ENCODE measurements at regions not wholly inside any gene's neighbourhood (a gene's known extent, or its start where the extent isn't known, plus 50 kb on each side); places are given as distances from the start of the nearest gene placed in this dataset.

DNA sequence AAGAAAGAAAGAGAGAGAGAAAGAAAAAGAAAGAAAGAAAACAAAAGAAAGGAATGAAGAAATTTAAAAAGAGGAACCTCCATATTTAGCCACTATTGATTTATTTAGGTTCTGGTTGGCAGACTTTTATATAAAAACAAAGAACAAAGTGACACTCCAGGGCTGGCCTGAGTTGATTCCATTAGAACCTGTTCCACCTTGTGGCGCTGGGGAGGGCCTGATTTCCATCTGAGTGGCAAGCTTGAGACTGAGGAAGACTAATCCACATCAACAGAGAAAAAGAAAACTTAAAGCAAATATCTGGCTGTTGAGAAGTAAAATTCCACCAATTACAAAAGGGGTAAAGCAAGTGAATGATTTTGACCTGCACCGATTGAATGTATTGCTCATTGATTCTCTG, 345.3 kb downstream of the EN1 start:
- Histone ChIP-seq H3K4me3 (ENCODE audit: low read length) (no peak overlapping the region), H3K4me1 (ENCODE audit: insufficient read depth, low read length) (no peaks in the 10 kb centered on the region), H3K27me3 (ENCODE audit: insufficient read depth, low read length) (no peaks in the 10 kb centered on the region), H3K9me3 (ENCODE audit: low read depth, low read length) (no peaks in the 10 kb centered on the region)

DNA sequence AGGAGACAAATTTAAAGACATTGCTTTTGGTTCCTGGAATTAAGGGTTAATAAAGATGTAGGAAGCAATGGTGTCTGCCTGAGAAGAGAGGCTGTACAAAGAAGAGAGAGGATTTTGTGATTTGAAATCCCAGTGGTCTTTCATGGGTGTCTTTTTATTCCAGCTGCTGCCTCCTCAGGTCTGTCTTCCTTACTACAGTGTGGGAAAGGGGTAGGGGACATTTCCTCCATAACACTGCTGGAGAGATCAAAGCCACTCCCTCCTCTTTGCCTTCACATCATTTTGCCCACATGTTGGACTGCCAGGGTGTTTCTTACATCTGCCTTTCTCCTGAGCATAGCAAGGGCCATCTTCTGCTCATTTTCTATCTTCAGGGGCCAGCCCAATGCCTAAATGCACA, 348.5 kb downstream of the EN1 start:
- H3K27me3 ChIP-seq (ENCODE audit: insufficient read depth, low read length) = no peaks in the 10 kb centered on the region
- H3K9me3 ChIP-seq (ENCODE audit: low read depth, low read length) = no peaks in the 10 kb centered on the region
- no peaks in the 10 kb centered on the region for H3K4me1 ChIP-seq (ENCODE audit: insufficient read depth, low read length)
- no peak overlapping the region for H3K4me3 ChIP-seq (ENCODE audit: low read length)

DNA sequence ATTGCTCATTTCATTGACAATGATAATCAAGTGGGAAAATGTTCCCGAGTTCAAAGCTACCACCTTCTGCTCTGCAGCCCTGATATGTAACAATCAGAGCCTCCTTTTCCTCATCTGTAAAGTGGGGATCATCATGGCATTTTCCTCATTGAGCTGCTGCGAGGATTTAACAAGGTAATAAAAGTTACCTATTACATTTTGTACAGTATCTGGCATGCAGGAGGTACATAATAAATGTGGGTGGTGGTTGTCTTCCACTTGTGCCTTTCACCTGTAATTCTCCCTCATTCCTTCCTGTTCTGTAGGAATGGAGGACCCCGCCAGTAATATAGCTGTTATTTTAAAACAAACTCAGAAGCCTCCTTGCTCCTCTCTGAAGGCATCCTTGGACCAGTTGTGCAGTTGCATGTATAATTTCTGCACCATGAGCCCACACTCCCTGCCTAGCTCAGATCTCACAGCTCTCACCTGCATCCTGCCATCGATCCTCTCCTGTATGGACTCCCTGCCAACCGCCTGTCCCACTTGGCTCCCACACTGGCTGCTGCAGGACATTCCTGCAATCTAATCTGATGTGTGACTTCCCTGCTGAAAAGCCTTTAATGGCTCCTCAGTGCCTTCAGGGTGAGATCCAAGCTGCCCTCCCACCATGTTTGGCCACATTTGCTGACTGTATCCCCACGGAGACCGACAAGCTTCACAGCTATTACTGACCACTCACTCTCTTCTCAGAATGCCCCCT, 350.4 kb downstream of the EN1 start:
- no peaks in the 10 kb centered on the region for H3K9me3 ChIP-seq (ENCODE audit: low read depth, low read length)
- H3K4me1 ChIP-seq (ENCODE audit: insufficient read depth, low read length) = no peaks in the 10 kb centered on the region
- no peaks in the 10 kb centered on the region for H3K27me3 ChIP-seq (ENCODE audit: insufficient read depth, low read length)
- H3K4me3 ChIP-seq (ENCODE audit: low read length) = no peak overlapping the region

DNA sequence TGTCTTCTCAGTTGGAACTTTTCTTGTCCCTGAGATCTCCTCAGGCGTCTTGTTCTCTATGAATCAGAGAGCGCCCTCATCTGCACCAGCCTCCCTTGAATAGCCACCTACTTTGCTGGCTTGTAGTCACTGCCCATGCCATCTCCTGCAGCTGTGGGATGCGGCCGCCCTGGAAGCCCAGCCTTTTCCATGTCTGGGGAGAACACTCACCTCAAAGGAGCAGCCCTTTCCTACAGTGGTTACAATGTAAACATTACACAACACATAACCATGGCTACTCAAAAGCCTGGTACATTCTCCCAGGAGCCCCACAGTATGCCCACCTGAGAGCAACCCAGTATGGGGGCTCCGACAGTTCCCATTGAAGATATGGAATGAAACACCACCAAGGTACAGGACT, 351.0 kb downstream of the EN1 start:
- H3K27me3 ChIP-seq (ENCODE audit: insufficient read depth, low read length) = no peaks in the 10 kb centered on the region
- H3K9me3 ChIP-seq (ENCODE audit: low read depth, low read length) = no peaks in the 10 kb centered on the region
- no peaks in the 10 kb centered on the region for H3K4me1 ChIP-seq (ENCODE audit: insufficient read depth, low read length)
- no peak overlapping the region for H3K4me3 ChIP-seq (ENCODE audit: low read length)

DNA sequence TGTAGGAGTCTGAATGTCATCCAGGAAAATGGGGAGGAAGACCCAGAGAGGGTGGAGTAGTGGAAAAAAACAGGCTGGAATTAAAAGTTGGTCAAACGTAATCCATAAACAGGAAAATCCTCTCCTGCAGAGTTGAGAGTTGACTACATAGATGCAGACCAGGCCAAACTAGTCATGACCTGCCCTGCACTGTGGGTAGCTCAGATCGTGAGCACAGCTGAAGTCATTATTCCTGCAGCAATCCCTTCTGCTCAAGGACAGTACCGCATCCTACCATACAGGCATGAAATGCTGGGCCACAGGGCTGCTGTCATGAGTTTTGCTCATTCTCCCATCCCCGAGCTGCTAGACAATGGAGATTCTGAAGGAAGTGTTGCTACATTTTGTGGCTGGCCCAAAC, 352.2 kb downstream of the EN1 start:
- no peaks in the 10 kb centered on the region for H3K27me3 ChIP-seq (ENCODE audit: insufficient read depth, low read length)
- H3K9me3 ChIP-seq (ENCODE audit: low read depth, low read length) = no peaks in the 10 kb centered on the region
- no peak overlapping the region for H3K4me3 ChIP-seq (ENCODE audit: low read length)
- no peaks in the 10 kb centered on the region for H3K4me1 ChIP-seq (ENCODE audit: insufficient read depth, low read length)

DNA sequence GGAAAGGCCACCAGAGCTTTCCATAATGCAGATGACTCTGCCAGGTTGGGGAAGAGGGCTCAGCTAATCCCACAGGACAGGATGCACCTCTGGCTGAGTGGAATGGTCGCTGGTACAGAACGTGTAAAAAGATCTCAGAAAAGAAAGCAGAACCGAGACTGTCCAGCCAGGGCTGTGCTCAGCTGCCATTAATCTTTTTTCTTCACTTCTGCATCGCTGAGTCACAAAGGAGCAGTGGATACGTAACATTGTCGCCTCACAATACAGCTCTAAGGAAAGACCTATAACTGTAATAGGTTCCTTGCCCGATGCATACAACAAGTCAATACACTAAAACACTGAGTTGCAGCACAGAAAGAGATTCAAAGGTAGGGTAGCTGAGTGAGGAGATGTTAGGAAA, 354.2 kb downstream of the EN1 start:
- Histone ChIP-seq H3K9me3 (ENCODE audit: low read depth, low read length) (no peaks in the 10 kb centered on the region), H3K4me3 (ENCODE audit: low read length) (no peak overlapping the region), H3K4me1 (ENCODE audit: insufficient read depth, low read length) (no peaks in the 10 kb centered on the region), H3K27me3 (ENCODE audit: insufficient read depth, low read length) (no peaks in the 10 kb centered on the region)

DNA sequence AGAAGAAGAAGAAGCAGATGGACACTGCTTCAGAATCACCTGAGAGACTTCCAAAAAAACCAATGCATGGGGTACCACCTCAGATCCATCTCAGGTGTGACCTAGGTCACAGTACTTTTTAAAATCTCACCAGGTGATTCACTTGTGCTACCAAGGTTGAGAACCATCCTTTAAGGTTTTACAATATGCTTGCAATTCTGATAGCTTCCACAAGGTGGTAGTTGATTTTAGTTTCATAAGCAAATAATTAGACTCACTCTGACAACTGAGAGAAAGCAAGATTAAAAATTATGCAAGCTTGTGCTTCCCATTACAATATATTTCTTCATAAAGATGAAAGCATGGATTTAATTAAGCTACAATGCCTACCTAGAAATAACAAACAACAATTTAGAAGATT, 355.1 kb downstream of the EN1 start:
- Histone ChIP-seq H3K27me3 (ENCODE audit: insufficient read depth, low read length) (no peaks in the 10 kb centered on the region), H3K9me3 (ENCODE audit: low read depth, low read length) (no peaks in the 10 kb centered on the region), H3K4me1 (ENCODE audit: insufficient read depth, low read length) (no peaks in the 10 kb centered on the region), H3K4me3 (ENCODE audit: low read length) (no peak overlapping the region)

DNA sequence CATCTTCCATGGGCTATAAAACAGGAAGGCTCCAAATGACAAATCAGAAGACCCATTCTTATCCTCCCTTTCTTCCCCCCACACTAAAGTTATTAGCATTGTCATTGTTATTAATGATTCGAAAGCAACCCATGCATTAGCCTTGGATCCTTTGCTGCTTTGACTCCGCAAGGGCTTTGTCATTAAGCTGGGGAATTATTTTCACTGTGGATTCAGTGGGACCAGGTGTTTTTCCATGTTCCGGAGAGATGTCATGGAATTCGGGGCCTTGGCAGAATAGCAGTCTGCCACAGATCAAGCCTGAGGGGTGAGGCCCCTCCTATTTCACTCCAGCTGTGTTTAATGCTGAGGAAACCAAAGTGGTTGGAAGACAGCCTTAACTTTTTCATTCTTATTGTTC, 357.1 kb downstream of the EN1 start:
- Histone ChIP-seq H3K27me3 (ENCODE audit: insufficient read depth, low read length) (no peaks in the 10 kb centered on the region), H3K4me3 (ENCODE audit: low read length) (no peak overlapping the region), H3K9me3 (ENCODE audit: low read depth, low read length) (no peaks in the 10 kb centered on the region), H3K4me1 (ENCODE audit: insufficient read depth, low read length) (no peaks in the 10 kb centered on the region)

DNA sequence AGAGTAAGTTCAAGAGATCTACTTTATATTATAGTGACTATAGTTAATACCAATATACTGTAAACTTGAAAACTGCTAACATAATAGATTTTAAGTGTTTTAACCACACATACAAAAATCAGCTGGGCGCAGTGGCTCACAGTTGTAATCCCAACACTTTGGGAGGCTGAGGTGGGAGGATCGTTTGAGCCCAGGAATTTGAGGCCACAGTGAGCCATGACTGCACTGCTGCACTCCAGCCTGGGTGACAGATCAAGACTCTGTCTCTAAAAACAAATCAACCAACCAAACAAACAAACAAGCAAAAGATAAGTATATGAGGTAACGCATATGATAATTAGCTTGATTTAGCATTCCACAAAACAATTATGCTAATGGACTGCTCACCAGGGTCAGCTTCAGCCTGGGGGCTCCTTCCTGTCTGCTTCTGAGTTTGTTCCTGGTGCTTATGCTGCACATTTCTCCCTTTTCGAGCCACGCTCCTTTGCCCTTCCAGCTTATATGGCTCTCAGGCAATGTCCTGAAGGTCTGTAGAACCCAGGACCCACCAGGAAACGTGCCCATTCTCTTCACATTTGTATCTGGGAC, 357.6 kb downstream of the EN1 start:
- no peak overlapping the region for H3K4me3 ChIP-seq (ENCODE audit: low read length)
- H3K9me3 ChIP-seq (ENCODE audit: low read depth, low read length) = no peaks in the 10 kb centered on the region
- no peaks in the 10 kb centered on the region for H3K4me1 ChIP-seq (ENCODE audit: insufficient read depth, low read length)
- no peaks in the 10 kb centered on the region for H3K27me3 ChIP-seq (ENCODE audit: insufficient read depth, low read length)

DNA sequence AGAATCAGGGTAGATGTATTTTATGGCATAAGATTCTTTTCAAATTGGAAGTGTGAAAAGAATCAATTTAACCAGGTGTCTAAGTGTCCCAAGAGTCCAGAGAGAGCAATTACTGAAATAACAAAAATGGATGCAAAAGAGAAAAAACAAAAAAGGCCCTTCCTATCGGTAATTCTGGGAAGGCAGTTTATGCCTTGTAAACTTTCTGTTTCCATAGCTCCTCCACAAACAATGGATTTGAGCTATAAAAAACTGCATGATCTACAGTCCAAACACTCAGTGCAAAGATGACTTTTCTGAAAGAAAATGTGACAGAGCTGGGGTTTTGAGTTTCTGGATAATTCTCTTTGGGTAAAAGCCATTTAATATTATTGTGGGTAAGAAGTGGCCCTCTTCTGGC, 366.1 kb downstream of the EN1 start:
- no peaks in the 10 kb centered on the region for H3K4me1 ChIP-seq (ENCODE audit: insufficient read depth, low read length)
- H3K27me3 ChIP-seq (ENCODE audit: insufficient read depth, low read length) = no peaks in the 10 kb centered on the region
- no peak overlapping the region for H3K4me3 ChIP-seq (ENCODE audit: low read length)
- H3K9me3 ChIP-seq (ENCODE audit: low read depth, low read length) = no peaks in the 10 kb centered on the region

DNA sequence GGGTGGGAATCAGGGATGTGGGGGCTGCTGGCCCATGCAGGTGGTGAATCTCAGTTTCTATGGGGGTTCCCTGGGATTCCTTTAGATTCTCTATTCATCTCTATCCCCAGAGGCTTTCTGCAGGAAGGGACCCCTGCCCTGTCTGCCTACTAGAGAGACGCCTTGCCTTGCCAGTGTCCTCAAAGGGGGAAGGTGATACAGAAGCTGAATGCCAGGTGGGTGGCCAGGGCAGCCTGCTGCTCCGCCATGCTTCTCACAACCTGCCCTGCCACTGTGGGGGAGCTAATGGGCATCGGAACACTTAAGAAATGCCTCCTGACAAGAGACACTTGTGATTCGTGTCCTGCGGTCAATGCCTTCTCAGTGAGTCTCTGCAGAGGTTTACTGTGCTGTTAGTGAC, 368.4 kb downstream of the EN1 start:
- Histone ChIP-seq H3K4me3 (ENCODE audit: low read length) (no peak overlapping the region), H3K27me3 (ENCODE audit: insufficient read depth, low read length) (no peaks in the 10 kb centered on the region), H3K9me3 (ENCODE audit: low read depth, low read length) (no peaks in the 10 kb centered on the region), H3K4me1 (ENCODE audit: insufficient read depth, low read length) (no peaks in the 10 kb centered on the region)

DNA sequence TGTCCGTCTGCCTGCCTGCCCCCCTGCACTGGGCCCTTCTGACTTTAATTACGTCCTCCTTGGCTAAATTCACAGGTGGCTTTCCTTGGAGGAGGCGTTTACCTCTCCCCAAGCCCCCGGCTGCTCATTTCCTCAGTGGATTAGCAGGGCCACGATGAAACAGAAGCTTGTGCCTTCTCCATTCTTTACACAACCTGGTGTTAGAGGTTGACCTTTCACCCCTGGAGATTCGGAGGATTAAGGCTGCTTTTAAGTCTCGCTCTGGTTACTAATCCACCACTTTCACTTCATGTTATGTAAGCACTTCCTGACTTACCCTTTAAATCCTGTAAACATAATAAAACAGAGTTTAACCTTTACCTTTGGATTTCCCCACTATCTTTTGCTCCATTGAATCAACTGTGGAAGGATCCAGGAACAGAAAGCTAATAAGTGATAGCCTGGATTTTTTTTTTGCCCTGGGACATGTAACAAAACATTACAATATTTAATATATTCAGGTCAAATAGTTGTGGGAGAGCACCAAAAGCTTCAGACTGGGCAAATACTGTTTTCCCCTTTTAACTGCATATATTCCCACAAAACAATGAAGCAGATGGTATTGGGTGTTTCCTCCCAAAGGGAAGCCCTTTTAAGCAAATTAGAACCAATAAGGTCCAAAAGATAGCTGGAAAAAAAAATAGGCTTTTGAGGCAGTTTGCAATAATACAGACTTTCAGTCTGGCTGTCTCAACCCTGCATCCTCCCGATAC, 370.2 kb downstream of the EN1 start:
- H3K4me3 ChIP-seq (ENCODE audit: low read length) = no peak overlapping the region
- no peaks in the 10 kb centered on the region for H3K4me1 ChIP-seq (ENCODE audit: insufficient read depth, low read length)
- H3K9me3 ChIP-seq (ENCODE audit: low read depth, low read length) = no peaks in the 10 kb centered on the region
- no peaks in the 10 kb centered on the region for H3K27me3 ChIP-seq (ENCODE audit: insufficient read depth, low read length)

DNA sequence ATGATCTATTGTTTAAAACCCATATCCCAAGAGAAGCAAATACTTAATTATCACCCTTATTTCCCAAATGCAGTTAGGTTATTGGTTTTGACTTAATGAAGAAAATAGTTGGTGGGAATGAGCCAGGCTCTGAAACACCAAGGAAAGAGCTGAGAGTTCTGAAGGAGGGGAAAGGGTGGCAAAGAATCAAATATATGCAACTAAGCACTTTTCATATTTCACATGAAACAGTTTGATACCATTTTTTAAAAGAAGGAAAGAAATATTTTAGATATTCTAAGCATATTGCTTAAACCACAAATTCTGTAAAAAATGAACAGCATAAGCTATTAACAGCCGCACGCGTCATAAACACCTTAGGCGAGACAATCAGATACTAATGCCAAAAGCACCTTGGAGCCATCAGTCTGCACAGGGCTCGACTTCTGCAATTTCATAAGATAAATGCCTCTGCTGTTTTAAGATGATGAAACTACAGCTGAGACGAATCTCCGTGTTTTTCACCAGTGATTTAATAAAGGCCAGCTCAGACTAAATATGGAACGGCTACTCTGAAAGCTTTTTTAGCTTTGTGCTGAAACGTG, 371.7 kb downstream of the EN1 start:
- H3K4me1 ChIP-seq (ENCODE audit: insufficient read depth, low read length) = no peaks in the 10 kb centered on the region
- no peaks in the 10 kb centered on the region for H3K9me3 ChIP-seq (ENCODE audit: low read depth, low read length)
- H3K4me3 ChIP-seq (ENCODE audit: low read length) = no peak overlapping the region
- no peaks in the 10 kb centered on the region for H3K27me3 ChIP-seq (ENCODE audit: insufficient read depth, low read length)

DNA sequence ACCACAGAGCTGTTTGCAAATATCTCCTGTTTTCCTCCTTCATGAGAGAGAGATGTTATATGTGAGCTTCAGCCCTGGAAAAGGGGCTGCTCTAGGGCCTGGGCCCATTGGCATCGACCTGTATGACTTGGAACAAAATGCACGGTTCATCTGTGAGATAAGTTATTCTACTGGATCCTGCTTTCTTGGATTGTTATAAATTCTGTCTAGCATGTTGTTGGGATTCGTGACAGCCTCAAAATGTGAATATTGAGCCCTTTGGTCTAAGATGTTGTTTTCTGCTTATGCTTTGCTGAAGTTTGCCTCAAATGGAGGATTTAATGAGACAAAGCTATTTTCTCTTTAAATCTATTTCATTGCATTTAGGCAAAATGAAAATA, 372.9 kb downstream of the EN1 start:
- H3K9me3 ChIP-seq (ENCODE audit: low read depth, low read length) = no peaks in the 10 kb centered on the region
- H3K4me3 ChIP-seq (ENCODE audit: low read length) = no peak overlapping the region
- H3K27me3 ChIP-seq (ENCODE audit: insufficient read depth, low read length) = no peaks in the 10 kb centered on the region
- no peaks in the 10 kb centered on the region for H3K4me1 ChIP-seq (ENCODE audit: insufficient read depth, low read length)

DNA sequence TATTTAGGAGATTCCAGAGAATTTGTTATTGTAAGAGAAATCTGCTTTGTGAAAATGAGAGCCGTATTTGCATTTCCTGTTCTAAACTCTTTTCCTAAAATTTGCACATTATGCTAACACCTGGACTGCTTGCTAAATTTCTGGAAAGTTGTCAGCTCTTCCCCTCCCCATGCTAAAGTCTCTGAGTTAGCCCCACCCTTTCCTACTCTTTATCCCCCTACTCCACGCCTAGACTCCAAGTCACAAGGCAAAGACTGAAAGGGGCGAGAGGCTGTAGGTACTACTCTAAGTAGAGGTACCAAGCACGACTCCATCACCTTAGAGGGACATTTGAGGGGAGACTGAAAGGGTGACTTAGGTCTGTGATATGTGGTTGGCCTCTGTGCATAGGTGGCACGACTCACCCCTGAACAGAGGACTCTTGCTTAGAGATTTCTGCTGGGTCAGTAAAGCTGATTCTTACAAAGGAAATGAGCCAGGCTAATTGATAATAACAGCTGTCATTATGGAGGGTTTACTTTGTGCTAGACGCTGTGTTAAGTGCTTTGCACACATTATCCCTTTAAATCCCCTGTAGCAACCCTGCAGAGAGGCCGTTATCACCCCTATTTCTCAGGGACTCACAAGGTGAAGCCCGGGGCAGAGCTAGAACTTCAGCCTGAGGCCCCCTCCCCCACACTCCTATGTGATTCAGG, 373.5 kb downstream of the EN1 start:
- Histone ChIP-seq H3K4me3 (ENCODE audit: low read length) (no peak overlapping the region), H3K4me1 (ENCODE audit: insufficient read depth, low read length) (no peaks in the 10 kb centered on the region), H3K27me3 (ENCODE audit: insufficient read depth, low read length) (no peaks in the 10 kb centered on the region), H3K9me3 (ENCODE audit: low read depth, low read length) (no peaks in the 10 kb centered on the region)

Data from mononuclear cell (primary cell).